ENCODE measurements at regions not wholly inside any gene's neighbourhood (a gene's known extent, or its start where the extent isn't known, plus 50 kb on each side); places are given as distances from the start of the nearest gene placed in this dataset.
A peak's percentile ranks its signal among the peaks of the same experiment; 100 is the strongest.
"Not testable (repeated sequence)": the region's sequence is repeated elsewhere in the genome, so short reads cannot be mapped to it uniquely, and the experiment has no call there.

DNA sequence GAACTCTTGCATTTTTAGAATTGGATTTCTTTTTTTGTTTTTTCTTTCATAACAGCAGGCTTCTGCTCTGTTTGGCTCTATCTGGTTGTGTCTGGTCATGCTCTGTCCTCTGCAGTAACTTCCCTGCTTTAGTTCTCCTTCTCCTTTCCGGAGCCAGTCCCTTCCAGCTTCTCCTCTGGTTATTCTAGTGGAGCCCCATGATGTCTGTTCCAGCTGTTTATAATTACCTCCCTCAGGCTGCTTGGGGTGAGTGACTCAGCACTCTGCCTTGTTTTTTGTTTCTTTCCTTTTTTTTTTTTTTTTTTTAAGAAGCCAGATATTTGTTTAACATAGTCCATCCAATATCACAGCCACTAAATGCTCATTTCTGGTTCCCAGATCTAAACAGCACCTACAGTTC lies 409.6 kb downstream of the MAFB start:
- DNase-seq (ENCODE audit: low read depth, low spot score), result peak; percentile 90

GRCh38 chr20:40278673-40279072 lies 410.4 kb downstream of the MAFB start:
- DNase-seq (ENCODE audit: low read depth, low spot score), result no peak

DNA sequence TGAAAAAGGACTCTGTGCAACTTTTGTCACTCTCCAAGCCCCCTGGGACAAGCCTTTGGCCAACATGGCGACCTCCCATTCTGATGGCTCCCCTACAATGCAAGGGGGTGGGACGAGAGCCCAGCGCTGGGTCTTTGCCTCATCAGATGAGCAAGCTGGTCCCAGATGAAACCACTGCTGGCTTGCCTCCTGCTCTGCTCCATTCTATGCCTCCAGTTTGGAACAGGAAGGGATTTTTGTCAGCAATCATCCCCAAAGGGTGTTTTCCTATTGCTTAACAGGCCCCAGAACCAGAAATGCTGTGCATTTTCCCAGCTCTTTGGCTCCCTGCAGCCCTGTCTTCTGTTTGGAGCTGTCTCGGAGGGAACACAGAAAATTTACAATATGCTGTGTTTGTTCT lies 412.7 kb downstream of the MAFB start:
- no peak for DNase-seq (ENCODE audit: low read depth, low spot score)

GRCh38 chr20:40275738-40276137 lies 413.3 kb downstream of the MAFB start:
- no peak for DNase-seq (ENCODE audit: low read depth, low spot score)

- DNase-seq (ENCODE audit: low read depth, low spot score), result no peak
These were observed 414.0 kb downstream of the MAFB start for GRCh38 chr20:40274912-40275533.

DNA sequence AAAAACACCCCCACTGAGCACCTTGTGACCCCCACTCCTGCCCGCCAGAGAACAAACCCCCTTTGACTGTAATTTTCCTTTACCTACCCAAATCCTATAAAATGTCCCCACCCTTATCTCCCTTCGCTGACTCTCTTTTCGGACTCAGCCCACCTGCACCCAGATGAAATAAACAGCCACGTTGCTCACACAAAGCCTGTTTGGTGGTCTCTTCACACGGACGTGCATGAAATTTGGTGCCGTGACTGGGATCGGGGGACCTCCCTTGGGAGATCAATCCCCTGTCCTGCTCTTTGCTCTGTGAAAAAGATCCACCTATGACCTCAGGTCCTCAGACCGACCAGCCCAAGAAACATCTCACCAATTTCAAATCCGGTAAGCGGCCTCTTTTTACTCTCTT lies 419.8 kb downstream of the MAFB start:
- not testable (repeated sequence) for DNase-seq (ENCODE audit: low read depth, low spot score)

DNA sequence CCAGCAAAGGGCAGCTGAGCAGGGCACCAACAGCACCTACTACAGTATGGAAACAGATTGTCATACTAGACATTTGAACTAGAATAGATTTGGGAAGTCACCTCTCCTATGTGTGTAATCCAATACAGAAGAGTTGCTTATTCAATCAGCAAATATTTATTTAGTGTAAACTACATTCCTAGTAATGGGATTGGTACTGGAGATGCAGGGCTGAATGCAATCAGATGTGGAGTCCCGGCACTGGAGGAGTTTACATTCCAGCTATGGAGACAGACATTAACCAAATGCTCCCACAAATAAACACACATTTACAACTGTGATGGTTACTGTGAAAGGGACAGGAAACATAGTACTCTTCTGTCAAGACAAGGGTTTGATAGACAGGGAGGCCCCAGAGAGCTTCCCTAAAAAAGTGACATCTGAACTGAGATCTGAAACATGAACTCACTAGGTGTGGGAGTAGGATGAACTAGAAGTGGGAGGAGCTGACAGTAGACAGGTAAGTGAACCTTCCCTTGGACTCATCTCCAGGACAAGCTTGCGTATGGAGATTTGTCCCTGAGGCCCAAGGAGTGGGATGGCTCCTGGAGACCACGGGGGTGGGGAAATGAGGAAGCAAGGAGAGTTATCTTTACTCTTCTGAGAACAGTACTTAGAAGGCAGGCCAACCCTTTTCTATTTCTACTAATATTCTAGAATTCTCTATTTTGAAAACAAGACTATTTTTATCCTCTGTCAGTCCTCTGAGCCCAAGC lies 420.5 kb downstream of the MAFB start:
- DNase-seq (ENCODE audit: low read depth, low spot score), result no peak

DNA sequence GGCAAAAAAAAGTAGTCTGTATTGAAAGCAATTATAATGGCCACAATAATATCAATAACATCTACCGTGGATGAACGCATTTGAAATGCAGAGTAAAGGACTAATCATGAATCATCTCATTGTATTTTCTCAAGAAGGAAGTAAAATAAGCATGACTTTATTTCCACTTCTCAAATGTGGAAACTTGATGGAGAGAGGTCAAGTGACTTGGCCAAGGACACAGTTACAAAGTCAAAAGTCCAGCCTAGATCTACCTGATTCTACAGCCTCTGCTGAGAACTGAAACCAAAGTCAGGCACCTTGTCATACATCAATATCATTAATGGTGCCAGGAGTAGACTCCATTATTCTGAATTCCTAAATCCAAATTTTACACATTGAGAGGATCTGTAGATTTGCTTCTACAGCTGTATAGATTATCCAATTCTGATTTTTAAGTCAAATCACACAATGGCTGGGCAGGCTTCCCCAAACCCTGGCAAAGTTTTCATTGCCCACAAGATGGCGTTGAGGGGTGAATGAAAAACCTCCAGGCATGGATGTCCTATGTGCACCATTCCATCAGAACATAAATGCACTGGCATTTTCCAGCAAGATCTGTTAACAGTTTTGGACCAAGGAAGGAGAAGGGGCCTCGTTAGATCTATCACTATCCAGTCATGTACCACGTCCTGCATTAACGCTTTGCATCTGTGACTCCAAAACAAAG lies 423.1 kb downstream of the MAFB start:
- peak; percentile 18 for DNase-seq (ENCODE audit: low read depth, low spot score)

DNA sequence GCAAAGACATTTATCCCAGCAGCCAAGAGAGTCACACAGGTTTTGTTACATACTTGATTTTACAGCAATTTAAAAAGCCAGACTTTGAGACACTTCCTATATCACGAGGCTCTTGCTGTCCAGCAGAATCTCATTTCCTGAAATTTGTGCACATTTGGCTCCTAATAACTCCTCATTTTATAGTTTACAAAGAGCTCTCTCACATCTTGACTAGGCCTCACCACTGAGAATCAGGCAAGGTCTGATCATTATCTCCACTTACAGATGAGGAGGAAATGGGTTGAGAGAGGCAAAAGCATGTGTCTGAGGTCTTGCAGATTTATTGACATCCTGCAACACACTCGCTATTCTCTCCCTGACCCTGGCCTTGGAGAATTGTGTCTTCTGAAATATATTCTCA lies 426.8 kb downstream of the MAFB start:
- no peak for DNase-seq (ENCODE audit: low read depth, low spot score)

GRCh38 chr20:40258931-40259330 lies 430.1 kb downstream of the MAFB start:
- DNase-seq (ENCODE audit: low read depth, low spot score), result no peak

DNA sequence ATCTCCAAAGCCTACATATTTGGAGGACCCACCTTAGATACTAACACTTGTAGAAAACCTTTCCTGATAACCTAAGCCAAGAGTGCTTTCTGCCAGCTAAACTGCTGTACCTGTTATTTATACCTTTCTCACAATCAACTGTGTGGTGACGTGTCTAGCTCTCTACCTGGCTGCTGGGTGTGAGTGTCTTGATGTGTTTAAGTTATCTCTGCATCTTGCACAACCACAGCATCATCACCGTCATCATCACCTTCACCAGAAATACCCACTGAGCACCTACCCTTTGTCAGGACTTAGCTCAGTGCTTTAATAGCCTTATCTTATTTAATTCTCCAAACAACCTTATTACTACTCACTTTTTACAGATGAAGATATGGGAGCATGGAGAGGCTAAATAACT lies 431.3 kb downstream of the MAFB start:
- DNase-seq (ENCODE audit: low read depth, low spot score), result no peak

DNA sequence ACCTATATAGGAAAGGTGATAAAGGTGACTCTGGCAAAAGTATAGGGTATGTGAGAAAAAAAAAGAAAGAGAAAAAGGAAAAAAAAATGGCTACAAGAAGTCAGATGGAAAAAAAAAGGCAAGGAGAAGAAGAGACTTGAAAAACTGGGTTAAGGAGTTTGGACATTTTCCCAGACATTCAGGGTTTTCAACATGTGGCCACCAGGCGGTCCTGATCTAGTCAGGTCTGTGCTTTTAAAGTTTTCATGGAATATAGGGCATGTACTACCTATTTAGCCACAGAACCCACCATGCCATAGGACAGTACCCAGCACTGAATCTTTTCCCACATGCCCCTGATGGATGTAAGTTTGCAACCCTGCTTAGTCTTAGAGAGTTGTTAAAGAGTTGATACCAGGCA lies 433.7 kb downstream of the MAFB start:
- DNase-seq (ENCODE audit: low read depth, low spot score), result no peak

- peak; percentile 43 for DNase-seq (ENCODE audit: low read depth, low spot score)
These were observed 434.8 kb downstream of the MAFB start for GRCh38 chr20:40254023-40254772.

DNA sequence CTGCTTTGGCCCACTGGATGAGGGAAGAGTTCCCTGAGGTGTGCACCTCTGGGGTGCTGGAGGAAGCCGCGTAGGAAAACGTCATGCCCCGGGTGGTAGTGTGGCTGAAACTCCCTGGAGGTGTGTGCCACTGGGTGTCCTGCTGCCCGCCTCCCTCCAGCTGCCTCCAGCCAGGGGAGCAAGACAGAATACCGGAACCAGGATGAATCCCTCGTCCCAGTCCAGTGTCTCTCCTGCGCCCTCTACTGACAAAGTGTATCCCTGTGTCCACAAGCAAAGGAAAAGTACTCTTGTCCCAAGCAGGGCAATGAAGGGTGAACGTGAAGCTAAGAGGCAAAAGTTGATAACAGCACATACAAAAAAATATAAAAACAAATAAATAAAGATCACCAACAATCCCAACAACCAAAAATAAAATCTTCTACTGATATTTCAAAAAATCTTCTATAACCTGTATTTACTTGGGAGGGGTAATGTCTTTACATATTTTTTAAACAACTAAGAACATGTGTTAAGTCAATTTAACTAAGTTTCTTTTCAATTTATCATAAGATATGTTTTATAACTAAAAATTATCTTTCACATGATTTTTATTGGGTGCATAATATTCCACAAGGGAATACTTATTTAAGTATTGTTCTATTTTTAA lies 437.6 kb downstream of the MAFB start:
- DNase-seq (ENCODE audit: low read depth, low spot score), result no peak

DNA sequence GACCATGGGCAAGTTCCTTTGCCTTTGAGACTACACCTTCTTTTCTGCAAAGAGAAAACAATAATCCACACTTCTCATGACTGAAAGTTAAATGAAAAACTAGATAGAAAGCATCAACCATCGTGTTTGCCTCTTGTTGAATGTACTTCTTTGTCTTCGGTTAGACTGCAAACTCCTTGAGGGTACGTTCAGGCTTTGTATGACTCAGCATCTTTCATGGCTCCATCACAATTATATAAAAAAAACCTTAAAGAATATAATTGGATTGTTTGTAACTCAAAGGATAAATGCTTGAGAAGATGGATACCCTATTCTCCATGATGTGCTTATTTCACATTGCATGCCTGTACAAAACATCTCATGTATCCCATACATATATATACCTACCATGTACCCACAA lies 439.2 kb downstream of the MAFB start:
- DNase-seq (ENCODE audit: low read depth, low spot score), result no peak

GRCh38 chr20:40245829-40246228 lies 443.2 kb downstream of the MAFB start:
- no peak for DNase-seq (ENCODE audit: low read depth, low spot score)

DNA sequence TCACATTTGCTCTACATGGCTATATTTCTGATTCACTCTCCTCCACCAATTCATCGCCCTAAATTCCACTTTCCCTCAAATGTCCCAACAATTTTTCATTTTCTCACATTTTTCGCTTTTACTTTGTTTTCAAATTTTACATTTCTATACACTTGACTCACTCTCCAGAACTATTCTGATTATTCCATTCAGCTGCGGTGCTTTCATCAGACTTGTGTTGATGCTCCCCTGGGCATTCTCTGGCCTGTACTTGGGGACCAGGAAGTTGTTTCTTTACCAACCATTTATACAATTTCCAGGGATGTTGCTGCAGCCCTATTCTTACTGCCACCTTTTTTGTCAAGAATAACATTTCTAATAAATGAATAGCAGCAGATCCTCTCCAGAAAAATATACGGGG lies 444.8 kb downstream of the MAFB start:
- DNase-seq (ENCODE audit: low read depth, low spot score), result no peak

DNA sequence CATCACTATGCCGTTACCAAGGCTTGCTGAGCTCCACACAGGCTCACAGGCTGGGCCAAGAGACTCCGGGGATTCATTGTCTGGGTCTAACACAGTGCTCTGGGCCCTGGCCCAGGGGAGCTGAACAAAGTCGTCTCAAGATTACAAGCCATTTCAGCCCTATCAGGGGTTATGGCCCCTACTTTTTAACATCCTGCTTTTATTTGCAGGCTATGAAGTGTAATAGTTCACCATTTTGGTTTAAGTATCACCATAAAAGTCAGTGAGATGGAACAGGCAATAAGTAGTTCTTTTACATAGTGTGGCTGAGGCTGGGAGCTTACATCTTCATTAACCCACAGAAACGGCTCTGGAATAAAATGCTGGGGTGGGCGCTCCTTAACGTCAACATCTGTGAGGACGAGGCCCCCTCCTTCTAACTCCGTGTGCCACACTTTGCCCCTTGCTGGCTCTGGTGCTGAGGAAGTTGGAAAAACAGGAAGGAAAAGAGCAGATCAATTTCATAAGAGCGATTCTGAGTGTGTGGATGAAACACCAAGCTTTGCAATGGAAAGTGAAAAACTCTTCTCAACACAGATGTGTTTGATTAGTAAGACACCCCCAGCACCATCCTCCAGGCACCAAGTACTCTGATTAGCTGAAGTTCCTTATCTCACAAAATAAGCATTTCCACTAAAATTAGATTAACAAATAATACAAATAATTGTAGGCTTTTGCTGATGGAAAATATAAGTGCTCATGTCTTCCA lies 447.3 kb downstream of the MAFB start:
- no peak for DNase-seq (ENCODE audit: low read depth, low spot score)

GRCh38 chr20:40238511-40238910 lies 450.5 kb downstream of the MAFB start:
- DNase-seq (ENCODE audit: low read depth, low spot score), result no peak

GRCh38 chr20:40234593-40234992 lies 454.4 kb downstream of the MAFB start:
- no peak for DNase-seq (ENCODE audit: low read depth, low spot score)

GRCh38 chr20:40233406-40233805 lies 455.6 kb downstream of the MAFB start:
- no peak for DNase-seq (ENCODE audit: low read depth, low spot score)
